PC-9 (cell line): ENCODE measurements at regions not wholly inside any gene's neighbourhood (a gene's known extent, or its start where the extent isn't known, plus 50 kb on each side); places are given as distances from the start of the nearest gene placed in this dataset.
"Not testable (repeated sequence)": the region's sequence is repeated elsewhere in the genome, so short reads cannot be mapped to it uniquely, and the experiment has no call there.

Experiments used
- EZH2 ChIP-seq: fragments of 200-600 bp; sonication (generic); IDR thresholded peaks from 2 replicates; pipeline ENCODE4 v1.8.0; 2017; ENCODE audit warnings: antibody characterized with exemption, low read depth
- TF ChIP-seq, protein P1 (sequence below): fragments of 200-600 bp; sonication (generic); conservative IDR thresholded peaks from 2 replicates; pipeline ENCODE4 v1.6.1; 2017; ENCODE audit warnings: mixed run types, antibody characterized with exemption, mild to moderate bottlenecking, moderate library complexity

DNA sequence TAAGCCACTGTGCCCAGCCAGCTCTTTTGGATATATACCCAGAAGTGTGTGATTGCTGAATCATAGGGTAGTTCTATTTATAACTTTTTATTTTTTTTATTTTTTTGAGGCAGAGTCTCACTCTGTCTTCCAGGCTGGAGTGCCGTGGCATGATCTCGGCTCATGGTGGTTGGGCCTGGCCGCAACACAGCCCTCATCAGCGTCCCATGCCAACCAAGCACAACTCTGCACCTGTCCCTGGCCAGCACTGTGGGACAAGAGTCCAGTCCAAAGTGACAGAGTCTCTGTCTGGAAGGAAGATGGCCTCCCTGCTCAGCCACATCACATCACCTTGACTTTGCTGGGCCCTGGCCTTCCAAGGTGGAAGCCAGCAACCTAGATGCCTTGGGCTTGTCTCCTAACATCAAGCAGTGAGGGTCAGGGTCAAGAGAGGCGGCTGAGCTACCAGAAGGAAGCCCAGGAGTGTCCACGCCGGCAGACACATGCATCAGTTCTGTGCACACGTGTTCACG is 60.2 kb upstream of the METTL9 start:
- TF ChIP-seq, protein P1, sequence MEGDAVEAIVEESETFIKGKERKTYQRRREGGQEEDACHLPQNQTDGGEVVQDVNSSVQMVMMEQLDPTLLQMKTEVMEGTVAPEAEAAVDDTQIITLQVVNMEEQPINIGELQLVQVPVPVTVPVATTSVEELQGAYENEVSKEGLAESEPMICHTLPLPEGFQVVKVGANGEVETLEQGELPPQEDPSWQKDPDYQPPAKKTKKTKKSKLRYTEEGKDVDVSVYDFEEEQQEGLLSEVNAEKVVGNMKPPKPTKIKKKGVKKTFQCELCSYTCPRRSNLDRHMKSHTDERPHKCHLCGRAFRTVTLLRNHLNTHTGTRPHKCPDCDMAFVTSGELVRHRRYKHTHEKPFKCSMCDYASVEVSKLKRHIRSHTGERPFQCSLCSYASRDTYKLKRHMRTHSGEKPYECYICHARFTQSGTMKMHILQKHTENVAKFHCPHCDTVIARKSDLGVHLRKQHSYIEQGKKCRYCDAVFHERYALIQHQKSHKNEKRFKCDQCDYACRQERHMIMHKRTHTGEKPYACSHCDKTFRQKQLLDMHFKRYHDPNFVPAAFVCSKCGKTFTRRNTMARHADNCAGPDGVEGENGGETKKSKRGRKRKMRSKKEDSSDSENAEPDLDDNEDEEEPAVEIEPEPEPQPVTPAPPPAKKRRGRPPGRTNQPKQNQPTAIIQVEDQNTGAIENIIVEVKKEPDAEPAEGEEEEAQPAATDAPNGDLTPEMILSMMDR = not testable (repeated sequence)
- not testable (repeated sequence) for TF ChIP-seq EZH2
